Lower leg skin (tissue), 3 donors: ENCODE measurements at regions not wholly inside any gene's neighbourhood (a gene's known extent, or its start where the extent isn't known, plus 50 kb on each side); places are given as distances from the start of the nearest gene placed in this dataset.

Experiments used
- POLR2A ChIP-seq, 2 donors: fragments of 450-650 bp; IDR thresholded peaks; one replicate each; pipeline ENCODE4 v1.6.1; 2016 to 2017; ENCODE audit warnings: antibody characterized with exemption in 2 of 2, mild to moderate bottlenecking in 1 of 2, moderate library complexity in 1 of 2
- TF ChIP-seq, protein P1 (sequence below), 3 donors: fragments of 450-650 bp; IDR thresholded peaks; one replicate each; pipeline ENCODE4 v1.5.1; 2016; ENCODE audit warnings: antibody characterized with exemption in 3 of 3, mild to moderate bottlenecking in 3 of 3, moderate library complexity in 2 of 3

DNA sequence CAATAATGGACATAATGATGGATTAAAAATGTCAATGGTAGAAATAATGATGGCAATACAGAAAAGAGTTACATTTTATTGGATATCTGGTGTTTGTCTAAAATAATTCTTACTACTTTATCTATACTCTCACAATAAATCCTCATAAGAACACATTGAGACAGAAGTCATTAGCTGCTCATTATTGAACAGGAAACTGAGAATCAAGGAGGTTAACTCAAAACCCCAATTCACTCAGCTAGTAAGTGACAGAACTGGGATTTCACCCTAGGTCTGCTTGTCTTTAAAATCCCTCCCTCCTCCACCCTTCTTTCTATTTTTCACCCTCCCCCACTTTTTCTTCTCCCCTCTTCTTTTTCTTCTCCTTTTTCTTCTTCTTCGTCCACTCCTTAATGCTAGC, 285.8 kb upstream of the TNC start:
- TF ChIP-seq POLR2A (IDR thresholded peaks at IDR 0.05) = no peak
- TF ChIP-seq, protein P1, sequence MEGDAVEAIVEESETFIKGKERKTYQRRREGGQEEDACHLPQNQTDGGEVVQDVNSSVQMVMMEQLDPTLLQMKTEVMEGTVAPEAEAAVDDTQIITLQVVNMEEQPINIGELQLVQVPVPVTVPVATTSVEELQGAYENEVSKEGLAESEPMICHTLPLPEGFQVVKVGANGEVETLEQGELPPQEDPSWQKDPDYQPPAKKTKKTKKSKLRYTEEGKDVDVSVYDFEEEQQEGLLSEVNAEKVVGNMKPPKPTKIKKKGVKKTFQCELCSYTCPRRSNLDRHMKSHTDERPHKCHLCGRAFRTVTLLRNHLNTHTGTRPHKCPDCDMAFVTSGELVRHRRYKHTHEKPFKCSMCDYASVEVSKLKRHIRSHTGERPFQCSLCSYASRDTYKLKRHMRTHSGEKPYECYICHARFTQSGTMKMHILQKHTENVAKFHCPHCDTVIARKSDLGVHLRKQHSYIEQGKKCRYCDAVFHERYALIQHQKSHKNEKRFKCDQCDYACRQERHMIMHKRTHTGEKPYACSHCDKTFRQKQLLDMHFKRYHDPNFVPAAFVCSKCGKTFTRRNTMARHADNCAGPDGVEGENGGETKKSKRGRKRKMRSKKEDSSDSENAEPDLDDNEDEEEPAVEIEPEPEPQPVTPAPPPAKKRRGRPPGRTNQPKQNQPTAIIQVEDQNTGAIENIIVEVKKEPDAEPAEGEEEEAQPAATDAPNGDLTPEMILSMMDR (IDR thresholded peaks at IDR 0.05) = no peak
